B cell (primary cell): ENCODE measurements at regions not wholly inside any gene's neighbourhood (a gene's known extent, or its start where the extent isn't known, plus 50 kb on each side); places are given as distances from the start of the nearest gene placed in this dataset.

ENCODE experiments used
- ATAC-seq: fragments of 200-7000 bp; cut with Tn5 transposase; one replicate; pipeline ENCODE4 v1.10.0; 2021; ENCODE audit warnings: low read depth, mild to moderate bottlenecking, moderate number of reproducible peaks, moderate library complexity
- CTCF ChIA-PET: fragments of 350-600 bp; sonication (Branson Sonifier 250); formaldehyde crosslinking; loops from one replicate; lab custom pipeline; 2021; ENCODE audit warnings: antibody characterized with exemption, inconsistent platforms; lab: Charles Lee
- POLR2A ChIA-PET: fragments of 350-600 bp; sonication (Branson Sonifier 250); formaldehyde crosslinking; loops from one replicate; lab custom pipeline; 2021; ENCODE audit warnings: antibody characterized with exemption; lab: Charles Lee
- DNase-seq: peaks from one replicate; pipeline ENCODE4 v3.0.0; 2013
- H2AFZ ChIP-seq: 2 replicates; pipeline ENCODE4 v1.6.1; 2012; ENCODE audit warnings: mild to moderate bottlenecking, low read depth, low read length; ENCODE audit not compliant: insufficient read depth, poor library complexity, severe bottlenecking
- H3K27ac ChIP-seq, 2 donors: 1 replicate in 1 of 2; 2 replicates in 1 of 2; pipeline ENCODE4 v1.5.1; 2012 to 2013; ENCODE audit warnings: low read length in 2 of 2, mild to moderate bottlenecking in 2 of 2, moderate library complexity in 1 of 2
- H3K27me3 ChIP-seq, 4 experiments: fragments of 200-600 bp in 1 of 4; sonication (generic) in 1 of 4; replicated peaks in 1 of 4; 1 replicate in 2 of 4; 2 replicates in 2 of 4; pipeline versions ENCODE4 v1.6.1 to v1.7.0; 2013 to 2016; ENCODE audit warnings: low read length in 3 of 4, mild to moderate bottlenecking in 2 of 4, mixed read lengths in 1 of 4, moderate library complexity in 1 of 4; ENCODE audit not compliant: insufficient read depth in 4 of 4, control insufficient read depth in 3 of 4; ENCODE audit errors: control extremely low read depth in 1 of 4
- H3K36me3 ChIP-seq, 2 experiments: replicated peaks in 1 of 2; 1 replicate in 1 of 2; 2 replicates in 1 of 2; pipeline versions ENCODE4 v1.6.1 to v1.7.1; 2013; ENCODE audit warnings: low read length in 1 of 2; ENCODE audit not compliant: insufficient read depth in 2 of 2, control insufficient read depth in 1 of 2; ENCODE audit errors: control extremely low read depth in 1 of 2, extremely low read depth in 1 of 2
- H3K4me1 ChIP-seq, 2 donors: fragments of 200-600 bp in 1 of 2; sonication (generic) in 1 of 2; 1 replicate in 1 of 2; 2 replicates in 1 of 2; pipeline versions ENCODE4 v1.5.1 to v1.6.1; 2013 to 2017; ENCODE audit warnings: low read length in 2 of 2; ENCODE audit not compliant: control insufficient read depth in 2 of 2, insufficient read depth in 2 of 2
- H3K4me2 ChIP-seq: replicated peaks from 2 replicates; pipeline ENCODE3; 2012; ENCODE audit warnings: mild to moderate bottlenecking, low read depth, low read length; ENCODE audit not compliant: poor library complexity, severe bottlenecking
- H3K4me3 ChIP-seq, 5 experiments: fragments of 200-600 bp in 1 of 5; sonication (generic) in 1 of 5; 1 replicate in 3 of 5; 2 replicates in 2 of 5; pipeline versions ENCODE4 v1.5.1 to v1.7.0; 2011 to 2016; ENCODE audit warnings: low read length in 4 of 5, mild to moderate bottlenecking in 4 of 5, low read depth in 2 of 5, control low read depth in 1 of 5, moderate library complexity in 1 of 5; ENCODE audit not compliant: insufficient read depth in 1 of 5; ENCODE audit errors: control extremely low read depth in 1 of 5, extremely low read depth in 1 of 5
- H3K79me2 ChIP-seq: fragments of 200-600 bp; sonication (generic); one replicate; pipeline ENCODE4 v1.6.0; 2016; ENCODE audit warnings: low read length; ENCODE audit not compliant: control insufficient read depth, insufficient read depth
- H3K9ac ChIP-seq: fragments of 200-600 bp; sonication (generic); 2 replicates; pipeline ENCODE4 v1.6.1; 2017; ENCODE audit warnings: mild to moderate bottlenecking, low read length, moderate library complexity
- H3K9me3 ChIP-seq, 3 donors: one replicate each; pipeline versions ENCODE4 v1.6.1 to v1.7.1; 2013; ENCODE audit warnings: low read length in 2 of 3; ENCODE audit not compliant: control insufficient read depth in 2 of 3, insufficient read depth in 1 of 3; ENCODE audit errors: control extremely low read depth in 1 of 3
- H4K20me1 ChIP-seq: 2 replicates; pipeline ENCODE4 v1.6.0; 2012; ENCODE audit warnings: mild to moderate bottlenecking, low read length; ENCODE audit not compliant: insufficient read depth, control insufficient read depth, poor library complexity, severe bottlenecking
- H3K27ac Mint-ChIP-seq: one replicate; pipeline ENCODE4 v1.8.0; 2021; ENCODE audit warnings: mixed read lengths
- H3K27me3 Mint-ChIP-seq: one replicate; pipeline ENCODE4 v1.8.0; 2021; ENCODE audit warnings: mixed read lengths
- H3K4me1 Mint-ChIP-seq: one replicate; pipeline ENCODE4 v1.8.0; 2021; ENCODE audit warnings: mixed read lengths
- H3K4me3 Mint-ChIP-seq: one replicate; pipeline ENCODE4 v1.8.0; 2021; ENCODE audit warnings: mixed read lengths
- H3K9me3 Mint-ChIP-seq: one replicate; pipeline ENCODE4 v1.8.0; 2022; ENCODE audit warnings: mixed read lengths; ENCODE audit not compliant: insufficient read depth
- EZH2 ChIP-seq: IDR thresholded peaks from 2 replicates; pipeline ENCODE4 v1.6.1; 2012; ENCODE audit warnings: borderline replicate concordance, low read depth, mild to moderate bottlenecking, moderate library complexity, low read length; ENCODE audit not compliant: insufficient read depth, poor library complexity, severe bottlenecking
- WGBS: methylation state at CpG from one replicate; pipeline ENCODE4 v1.1.5; 2013; ENCODE audit warnings: missing lambda C conversion rate; ENCODE audit not compliant: insufficient coverage; 5-methylcytosine and 5-hydroxymethylcytosine counted together
- intact Hi-C: fragments of 100-400 bp; cut with micrococcal nuclease; formaldehyde crosslinking; loops from one replicate; pipeline ENCODE4 v1.10.0; 2022
- TF ChIP-seq, protein P1 (sequence below): fragments of 200-600 bp; IDR thresholded peaks from one replicate; pipeline ENCODE4 v1.8.0; 2022; ENCODE audit warnings: antibody characterized with exemption, mild to moderate bottlenecking

DNA sequence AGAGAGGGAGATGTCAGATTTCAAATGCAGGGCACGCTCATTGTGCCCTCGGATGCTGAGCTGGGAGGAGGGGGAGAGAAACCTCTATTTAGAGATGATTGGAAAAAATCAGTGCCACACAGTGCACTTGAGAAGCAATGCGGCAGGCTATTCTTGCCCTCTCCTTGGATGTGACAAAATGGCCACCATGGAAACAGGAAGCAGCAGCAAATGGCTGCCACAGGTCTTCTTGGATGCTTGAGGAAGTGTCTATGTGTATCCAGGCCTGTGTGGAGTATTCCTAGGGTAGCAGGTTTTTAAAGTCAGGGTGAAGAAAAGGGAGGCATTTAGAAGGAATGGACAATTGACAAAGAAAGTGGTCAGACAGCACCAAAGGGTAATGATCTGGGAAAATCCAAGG, 340.1 kb upstream of the ZFHX3 start:
- POLR2A ChIA-PET, result no interaction called here
- no peaks in the 10 kb centered on the region for H3K4me1 ChIP-seq
- H3K27me3 Mint-ChIP-seq, result peaks cover 3% of the 10 kb centered on the region
- no peak overlapping the region for H2AFZ ChIP-seq
- no peaks in the 10 kb centered on the region for H3K9me3 Mint-ChIP-seq
- H4K20me1 ChIP-seq, result no peaks in the 10 kb centered on the region
- no peak for DNase-seq
- WGBS, result 100% methylated on average over 3 of the region's 3 CpGs
- H3K4me2 ChIP-seq, result no peak overlapping the region
- H3K9me3 ChIP-seq, result no peaks in the 10 kb centered on the region
- no peak overlapping the region for H3K9ac ChIP-seq
- no peak for ATAC-seq
- H3K36me3 ChIP-seq, result no peaks in the 10 kb centered on the region
- CTCF ChIA-PET, result no interaction called here
- no peaks in the 10 kb centered on the region for H3K27me3 ChIP-seq
- no peaks in the 10 kb centered on the region for H3K4me1 Mint-ChIP-seq
- H3K4me3 Mint-ChIP-seq, result no peak overlapping the region
- intact Hi-C loops, result no loop called here
- TF ChIP-seq EZH2, result no peak
- TF ChIP-seq, protein P1, sequence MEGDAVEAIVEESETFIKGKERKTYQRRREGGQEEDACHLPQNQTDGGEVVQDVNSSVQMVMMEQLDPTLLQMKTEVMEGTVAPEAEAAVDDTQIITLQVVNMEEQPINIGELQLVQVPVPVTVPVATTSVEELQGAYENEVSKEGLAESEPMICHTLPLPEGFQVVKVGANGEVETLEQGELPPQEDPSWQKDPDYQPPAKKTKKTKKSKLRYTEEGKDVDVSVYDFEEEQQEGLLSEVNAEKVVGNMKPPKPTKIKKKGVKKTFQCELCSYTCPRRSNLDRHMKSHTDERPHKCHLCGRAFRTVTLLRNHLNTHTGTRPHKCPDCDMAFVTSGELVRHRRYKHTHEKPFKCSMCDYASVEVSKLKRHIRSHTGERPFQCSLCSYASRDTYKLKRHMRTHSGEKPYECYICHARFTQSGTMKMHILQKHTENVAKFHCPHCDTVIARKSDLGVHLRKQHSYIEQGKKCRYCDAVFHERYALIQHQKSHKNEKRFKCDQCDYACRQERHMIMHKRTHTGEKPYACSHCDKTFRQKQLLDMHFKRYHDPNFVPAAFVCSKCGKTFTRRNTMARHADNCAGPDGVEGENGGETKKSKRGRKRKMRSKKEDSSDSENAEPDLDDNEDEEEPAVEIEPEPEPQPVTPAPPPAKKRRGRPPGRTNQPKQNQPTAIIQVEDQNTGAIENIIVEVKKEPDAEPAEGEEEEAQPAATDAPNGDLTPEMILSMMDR, result no peak
- no peak overlapping the region for H3K4me3 ChIP-seq
- no peak overlapping the region for H3K27ac Mint-ChIP-seq
- H3K79me2 ChIP-seq, result no peaks in the 10 kb centered on the region
- H3K27ac ChIP-seq, result no peak overlapping the region

DNA sequence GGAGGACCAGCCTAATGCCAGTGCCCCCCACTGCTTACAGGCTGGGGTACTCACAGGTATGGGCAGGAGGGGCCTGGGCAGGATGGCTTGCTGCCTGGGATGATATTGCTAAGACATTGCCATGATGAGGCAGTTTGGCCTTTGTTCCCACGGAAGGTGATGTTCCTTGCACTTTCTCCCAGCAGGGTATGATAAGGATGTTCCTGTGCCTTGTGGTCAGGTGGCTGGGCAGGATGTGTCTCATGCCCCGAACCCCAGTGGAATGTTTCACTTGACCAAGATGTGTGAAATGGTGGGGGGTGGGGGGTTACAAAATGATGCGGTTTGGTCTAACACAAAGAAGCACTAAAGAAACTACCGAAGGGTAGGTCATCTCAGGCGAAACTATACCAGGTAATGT, 337.8 kb upstream of the ZFHX3 start:
- CTCF ChIA-PET, result no interaction called here
- ATAC-seq (no peak), DNase-seq (no peak)
- H3K4me3 Mint-ChIP-seq, result no peak overlapping the region
- intact Hi-C loops, result no loop called here
- no peaks in the 10 kb centered on the region for H3K4me1 Mint-ChIP-seq
- H3K27me3 Mint-ChIP-seq, result peaks cover 3% of the 10 kb centered on the region
- WGBS, result 88% methylated on average over 5 of the region's 5 CpGs
- no peaks in the 10 kb centered on the region for H3K27me3 ChIP-seq
- no peaks in the 10 kb centered on the region for H4K20me1 ChIP-seq
- POLR2A ChIA-PET, result no interaction called here
- no peaks in the 10 kb centered on the region for H3K36me3 ChIP-seq
- no peak overlapping the region for H3K4me3 ChIP-seq
- no peaks in the 10 kb centered on the region for H3K4me1 ChIP-seq
- no peak for TF ChIP-seq EZH2
- TF ChIP-seq, protein P1, result no peak
- no peaks in the 10 kb centered on the region for H3K9me3 Mint-ChIP-seq
- no peak overlapping the region for H3K27ac ChIP-seq
- H3K27ac Mint-ChIP-seq, result no peak overlapping the region
- H3K79me2 ChIP-seq, result no peaks in the 10 kb centered on the region
- no peak overlapping the region for H3K9ac ChIP-seq
- H3K4me2 ChIP-seq, result no peak overlapping the region
- no peak overlapping the region for H2AFZ ChIP-seq
- H3K9me3 ChIP-seq, result no peaks in the 10 kb centered on the region
